Skin epidermis (tissue), 12 donors: ENCODE measurements at regions not wholly inside any gene's neighbourhood (a gene's known extent, or its start where the extent isn't known, plus 50 kb on each side); places are given as distances from the start of the nearest gene placed in this dataset.
"Not testable (repeated sequence)": the region's sequence is repeated elsewhere in the genome, so short reads cannot be mapped to it uniquely, and the experiment has no call there.

Source experiments
- H3K27ac ChIP-seq, 21 experiments: fragments of 200-600 bp; sonication (generic) in 11 of 21; one replicate each; pipeline ENCODE4 v1.5.0; 2020; ENCODE audit warnings: mild to moderate bottlenecking in 3 of 21, inconsistent platforms in 2 of 21, moderate library complexity in 2 of 21
- H3K4me3 ChIP-seq, 7 experiments: fragments of 200-600 bp; sonication (generic) in 2 of 7; one replicate each; pipeline ENCODE4 v1.5.0; 2020; ENCODE audit warnings: inconsistent platforms in 2 of 7, mild to moderate bottlenecking in 2 of 7, moderate library complexity in 1 of 7

GRCh38 chrX:66698273-66699204, 59.7 kb upstream of the EDA2R start:
- Histone ChIP-seq H3K27ac (no peak overlapping the region), H3K4me3 (no peak overlapping the region)

DNA sequence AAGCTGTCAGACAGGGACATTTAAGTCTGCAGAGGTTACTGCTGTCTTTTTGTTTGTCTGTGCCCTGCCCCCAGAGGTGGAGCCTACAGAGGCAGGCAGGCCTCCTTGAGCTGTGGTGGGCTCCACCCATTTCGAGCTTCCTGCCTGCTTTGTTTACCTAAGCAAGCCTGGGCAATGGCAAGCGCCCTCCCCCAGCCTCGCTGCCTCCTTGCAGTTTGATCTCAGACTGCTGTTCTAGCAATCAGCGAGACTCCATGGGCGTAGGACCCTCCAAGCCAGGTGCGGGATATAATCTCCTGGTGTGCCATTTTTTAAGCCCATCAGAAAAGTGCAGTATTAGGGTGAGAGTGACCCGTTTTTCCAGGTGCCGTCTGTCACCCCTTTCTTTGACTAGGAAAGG, 53.6 kb upstream of the EDA2R start:
- H3K27ac ChIP-seq, H3K4me3 ChIP-seq: not testable (repeated sequence)
